Duodenal mucosa (tissue), 2 donors: ENCODE measurements at regions not wholly inside any gene's neighbourhood (a gene's known extent, or its start where the extent isn't known, plus 50 kb on each side); places are given as distances from the start of the nearest gene placed in this dataset.
"Not testable (repeated sequence)": the region's sequence is repeated elsewhere in the genome, so short reads cannot be mapped to it uniquely, and the experiment has no call there.

Experiments
- H3K27ac ChIP-seq: one replicate; pipeline ENCODE4 v1.7.0; 2013; ENCODE audit warnings: low read depth, low read length
- H3K27me3 ChIP-seq, 2 donors: one replicate each; pipeline ENCODE4 v1.7.0; 2013; ENCODE audit warnings: low read length in 2 of 2, control low read depth in 1 of 2; ENCODE audit not compliant: insufficient read depth in 2 of 2, control insufficient read depth in 1 of 2
- H3K36me3 ChIP-seq, 2 donors: one replicate each; pipeline ENCODE4 v1.7.0; 2013; ENCODE audit warnings: low read length in 2 of 2, control low read depth in 1 of 2; ENCODE audit not compliant: insufficient read depth in 2 of 2, control insufficient read depth in 1 of 2
- H3K4me1 ChIP-seq, 2 donors: one replicate each; pipeline ENCODE4 v1.7.0; 2013; ENCODE audit warnings: low read length in 2 of 2, control low read depth in 1 of 2; ENCODE audit not compliant: insufficient read depth in 2 of 2, control insufficient read depth in 1 of 2
- H3K4me3 ChIP-seq, 2 donors: one replicate each; pipeline ENCODE4 v1.7.0; 2013; ENCODE audit warnings: low read length in 2 of 2, low read depth in 1 of 2
- H3K9ac ChIP-seq, 2 donors: one replicate each; pipeline ENCODE4 v1.7.0; 2013; ENCODE audit warnings: low read length in 2 of 2, low read depth in 1 of 2
- H3K9me3 ChIP-seq, 2 donors: one replicate each; pipeline ENCODE4 v1.7.0; 2013; ENCODE audit warnings: low read length in 2 of 2, control low read depth in 1 of 2; ENCODE audit not compliant: control insufficient read depth in 1 of 2

DNA sequence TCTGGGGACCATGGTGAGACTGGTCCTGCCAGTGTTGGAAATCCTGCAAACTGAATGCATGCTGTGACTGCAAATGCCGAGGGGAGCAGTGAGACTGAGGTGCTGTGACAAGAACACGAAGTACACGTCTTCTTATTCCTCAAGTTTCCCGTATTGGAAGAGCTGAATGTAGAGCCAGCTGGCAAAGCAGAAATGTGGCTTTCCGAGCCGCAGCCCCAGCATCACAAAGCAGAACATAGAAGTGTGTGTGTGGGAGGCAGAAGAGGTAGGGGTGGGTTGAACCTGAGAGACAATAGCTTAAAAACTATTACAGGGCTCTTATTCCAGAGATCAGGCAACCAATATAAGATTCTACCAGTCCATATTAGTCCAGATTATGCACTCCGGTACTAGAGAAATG lies 98.8 kb downstream of the CARTPT start:
- no peak overlapping the region for H3K27ac ChIP-seq
- H3K9ac ChIP-seq: no peak overlapping the region
- no peaks in the 10 kb centered on the region for H3K4me1 ChIP-seq
- H3K9me3 ChIP-seq: no peaks in the 10 kb centered on the region
- H3K36me3 ChIP-seq: no peaks in the 10 kb centered on the region
- H3K27me3 ChIP-seq: no peaks in the 10 kb centered on the region
- no peak overlapping the region for H3K4me3 ChIP-seq

DNA sequence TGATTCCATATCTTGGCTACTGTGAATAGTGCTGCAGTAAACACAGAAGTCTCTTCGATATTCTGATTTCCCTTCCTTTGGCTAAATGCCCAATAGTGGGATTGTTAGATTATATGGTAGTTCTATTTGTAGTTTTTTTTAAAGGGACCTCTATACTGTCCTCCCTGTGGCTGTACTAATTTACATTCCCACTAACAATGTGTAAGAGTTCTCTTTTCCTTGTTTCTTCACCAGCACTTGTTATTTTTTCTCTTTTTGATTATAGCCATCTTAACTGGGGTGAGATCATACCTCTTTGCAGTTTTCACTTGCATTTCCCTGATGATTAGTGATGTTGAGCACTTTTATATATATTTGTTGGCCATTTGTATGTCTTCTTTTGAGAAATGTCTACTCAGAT lies 102.0 kb downstream of the CARTPT start:
- H3K9ac ChIP-seq: no peak overlapping the region
- no peak overlapping the region for H3K27ac ChIP-seq
- no peaks in the 10 kb centered on the region for H3K36me3 ChIP-seq
- H3K27me3 ChIP-seq: no peaks in the 10 kb centered on the region
- H3K4me3 ChIP-seq: no peak overlapping the region
- peaks cover 4 to 5% of the 10 kb centered on the region in 2 donors for H3K9me3 ChIP-seq
- no peaks in the 10 kb centered on the region for H3K4me1 ChIP-seq

DNA sequence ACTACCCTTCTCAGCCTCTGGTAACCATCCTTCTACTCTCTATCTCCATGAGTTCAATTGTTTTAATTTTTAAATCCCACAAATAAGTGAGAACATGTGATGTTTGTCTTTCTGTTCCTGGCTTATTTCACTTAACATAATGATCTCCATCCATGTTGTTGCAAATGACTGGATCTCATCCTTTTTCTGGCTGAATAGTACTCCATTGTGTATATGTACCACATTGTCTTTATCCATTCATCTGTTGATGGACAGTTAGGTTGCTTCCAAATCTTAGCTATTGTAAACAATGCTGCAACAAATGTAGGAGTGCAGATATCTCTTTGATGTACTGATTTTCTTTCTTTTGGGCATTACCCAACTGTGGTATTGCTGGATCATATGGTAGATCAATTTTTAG lies 103.0 kb downstream of the CARTPT start:
- not testable (repeated sequence) for H3K4me3 ChIP-seq, H3K27ac ChIP-seq, H3K36me3 ChIP-seq, H3K9ac ChIP-seq, H3K4me1 ChIP-seq, H3K27me3 ChIP-seq
- H3K9me3 ChIP-seq: peaks cover 5 to 11% of the 10 kb centered on the region in 2 donors

DNA sequence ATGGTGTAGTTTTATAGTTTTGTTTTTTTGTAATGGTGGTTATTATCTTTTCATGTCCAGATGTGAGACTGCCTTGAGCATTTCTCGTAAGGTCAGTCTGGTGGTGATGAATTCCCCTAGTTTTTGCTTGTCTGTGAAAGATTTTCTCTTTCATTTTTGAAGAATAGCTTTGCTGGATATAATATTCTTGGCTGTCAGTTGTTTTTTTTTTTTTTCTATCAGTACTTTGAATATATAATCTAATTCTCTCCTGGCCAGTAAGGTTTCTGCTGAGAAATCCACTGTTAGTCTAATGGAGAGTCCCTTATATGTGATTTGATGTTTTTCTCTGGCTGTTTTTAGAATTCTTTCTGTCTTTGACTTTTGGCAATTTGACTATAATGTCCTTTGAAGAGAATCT lies 106.9 kb downstream of the CARTPT start:
- no peaks in the 10 kb centered on the region for H3K4me1 ChIP-seq
- H3K27me3 ChIP-seq: no peaks in the 10 kb centered on the region
- no peaks in the 10 kb centered on the region for H3K36me3 ChIP-seq
- no peak overlapping the region for H3K4me3 ChIP-seq
- peaks cover 10 to 14% of the 10 kb centered on the region in 2 donors for H3K9me3 ChIP-seq
- H3K27ac ChIP-seq: no peak overlapping the region
- H3K9ac ChIP-seq: no peak overlapping the region

DNA sequence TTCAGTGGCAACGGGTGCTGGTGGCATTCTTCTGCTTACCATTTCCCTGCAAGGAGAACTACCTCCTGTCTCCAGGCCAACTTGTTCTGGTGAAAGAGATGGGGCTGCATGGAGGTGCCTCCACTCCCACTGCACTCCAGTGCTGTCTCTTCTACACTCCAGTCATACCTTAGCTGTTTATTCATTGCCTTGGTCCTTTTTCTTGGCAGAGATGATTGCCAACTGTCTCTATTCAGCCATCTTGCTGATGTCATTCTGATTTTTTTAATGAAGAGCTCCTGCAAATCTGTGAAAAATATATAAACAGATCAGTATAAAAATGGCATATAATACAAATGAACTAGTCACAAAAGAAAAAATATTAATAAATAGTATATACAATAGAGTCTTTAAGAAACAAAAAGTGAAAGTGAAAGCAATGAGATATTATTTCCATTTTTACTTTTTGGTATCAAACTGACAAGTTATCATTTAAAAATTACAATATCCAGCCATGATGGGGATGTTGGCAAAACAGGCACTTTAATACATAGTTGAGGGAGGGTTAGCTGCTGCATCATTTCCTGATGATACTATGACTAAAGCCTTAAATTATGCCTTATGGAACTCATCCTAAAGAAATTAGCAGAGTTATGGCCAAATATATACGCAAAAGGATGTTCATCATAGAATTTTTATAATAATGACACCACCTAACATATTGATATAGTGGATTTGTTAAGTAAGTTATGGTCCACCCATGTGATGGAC lies 109.4 kb downstream of the CARTPT start:
- Histone ChIP-seq H3K4me1 (no peaks in the 10 kb centered on the region), H3K4me3 (no peak overlapping the region), H3K9me3 (peaks cover 10 to 14% of the 10 kb centered on the region in 2 donors), H3K27me3 (no peaks in the 10 kb centered on the region), H3K36me3 (no peaks in the 10 kb centered on the region), H3K9ac (no peak overlapping the region), H3K27ac (no peak overlapping the region)

DNA sequence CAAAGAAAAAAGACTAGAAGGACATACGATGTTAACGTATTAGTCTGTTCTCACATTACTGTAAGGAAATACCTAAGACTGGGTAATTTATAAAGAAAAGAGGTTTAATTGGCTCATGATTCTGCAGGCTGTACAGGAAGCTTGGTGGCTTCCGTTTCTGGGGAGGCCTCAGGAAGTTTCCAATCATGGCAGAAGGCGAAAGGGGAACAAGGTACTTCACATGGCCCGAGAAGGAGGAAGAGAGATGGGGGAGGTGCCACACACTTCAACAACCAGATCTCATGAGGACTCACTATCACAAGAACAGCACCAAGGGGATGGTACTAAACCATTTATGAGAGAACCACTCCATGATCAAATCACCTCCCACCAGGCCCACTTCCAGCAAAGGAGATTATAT lies 110.1 kb downstream of the CARTPT start:
- H3K4me1 ChIP-seq: no peaks in the 10 kb centered on the region
- H3K9ac ChIP-seq: no peak overlapping the region
- no peaks in the 10 kb centered on the region for H3K27me3 ChIP-seq
- no peak overlapping the region for H3K4me3 ChIP-seq
- H3K27ac ChIP-seq: no peak overlapping the region
- peaks cover 10 to 14% of the 10 kb centered on the region in 2 donors for H3K9me3 ChIP-seq
- no peaks in the 10 kb centered on the region for H3K36me3 ChIP-seq

DNA sequence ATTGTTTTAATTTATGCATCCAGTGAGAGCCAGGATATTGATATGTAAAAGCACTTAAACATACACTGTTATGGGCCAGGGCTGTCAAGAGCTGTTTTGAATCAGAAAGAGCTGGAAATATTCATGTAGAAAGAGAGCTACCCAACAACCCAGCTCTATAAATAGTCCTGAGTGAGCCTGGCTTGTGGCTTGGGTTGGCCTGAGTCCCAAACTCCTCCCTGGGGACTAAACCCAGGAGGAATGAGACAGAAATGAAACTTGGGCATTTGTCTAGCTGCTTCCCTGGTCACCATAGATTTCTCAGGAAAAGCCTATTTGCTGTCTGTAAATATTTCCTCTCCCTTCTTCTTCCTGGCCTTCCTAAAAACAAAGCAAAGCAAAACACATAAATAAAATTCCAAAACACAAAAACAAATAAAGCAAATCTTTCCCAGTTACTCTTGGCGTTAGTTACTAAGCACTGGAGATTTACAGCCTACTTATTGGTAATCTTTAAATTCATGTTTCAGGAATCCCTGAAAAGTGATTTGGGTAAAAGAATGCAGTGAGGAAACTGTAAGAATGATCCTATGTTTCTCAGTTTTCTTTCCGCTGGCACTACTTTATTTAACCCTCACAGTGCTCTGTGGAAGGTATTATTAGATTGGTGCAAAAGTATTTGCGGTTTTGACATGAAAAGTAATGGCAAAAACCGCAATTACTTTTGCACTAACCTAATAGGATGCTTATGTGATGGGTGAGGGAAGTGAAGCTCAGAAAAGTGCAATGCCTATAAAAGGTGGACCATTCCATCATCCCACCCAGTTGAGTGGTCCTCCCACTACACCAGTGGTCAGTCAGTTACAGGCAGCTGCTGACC lies 111.8 kb downstream of the CARTPT start:
- no peak overlapping the region for H3K4me3 ChIP-seq
- no peak overlapping the region for H3K9ac ChIP-seq
- H3K27me3 ChIP-seq: no peaks in the 10 kb centered on the region
- H3K9me3 ChIP-seq: peaks cover 7 to 10% of the 10 kb centered on the region in 2 donors
- no peak overlapping the region for H3K27ac ChIP-seq
- no peaks in the 10 kb centered on the region for H3K4me1 ChIP-seq
- no peaks in the 10 kb centered on the region for H3K36me3 ChIP-seq

DNA sequence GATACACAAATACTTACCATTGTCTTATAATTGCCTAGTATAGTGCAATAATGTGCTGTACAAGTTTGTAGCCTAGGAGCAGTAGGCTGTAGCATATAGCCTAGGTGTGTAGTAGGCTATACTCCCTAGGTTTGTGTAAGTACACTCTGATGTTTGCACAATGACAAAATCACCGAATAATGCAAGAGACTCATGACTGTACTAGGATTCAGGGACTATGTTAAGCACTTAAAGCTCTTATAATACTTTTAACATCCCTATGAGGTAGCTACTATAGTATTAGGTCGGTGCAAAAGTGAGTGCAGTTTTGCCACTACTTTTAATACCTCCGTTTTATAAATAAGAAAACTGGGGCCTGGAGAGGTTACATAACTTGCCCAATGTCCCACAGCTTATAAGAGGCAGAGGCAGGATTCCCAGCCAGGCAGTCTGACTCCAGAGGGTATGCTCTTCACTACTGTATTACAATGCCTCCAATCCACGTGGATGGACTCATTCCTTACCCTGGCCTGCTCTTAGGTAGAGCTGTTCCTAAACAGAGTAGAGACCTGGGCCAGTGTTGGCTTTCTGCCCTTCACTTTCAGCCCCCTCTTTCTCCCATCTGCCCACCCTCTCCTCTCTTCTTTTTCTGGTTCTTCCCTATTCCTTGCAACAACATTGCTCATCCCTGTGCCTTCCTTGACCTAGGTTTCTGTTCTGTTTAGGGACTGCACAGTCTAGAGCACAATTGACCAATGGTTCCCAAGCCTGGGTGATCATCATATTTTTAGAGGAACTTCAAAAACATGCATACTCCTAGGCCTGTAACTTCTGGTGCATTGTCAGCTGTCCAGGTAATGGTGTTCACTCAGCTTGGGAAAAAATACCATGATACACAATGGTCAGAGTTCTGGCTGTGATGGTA lies 114.0 kb downstream of the CARTPT start:
- Histone ChIP-seq H3K36me3 (no peaks in the 10 kb centered on the region), H3K4me3 (no peak overlapping the region), H3K9me3 (no peaks in the 10 kb centered on the region), H3K27me3 (no peaks in the 10 kb centered on the region), H3K9ac (no peak overlapping the region), H3K4me1 (no peaks in the 10 kb centered on the region), H3K27ac (no peak overlapping the region)

DNA sequence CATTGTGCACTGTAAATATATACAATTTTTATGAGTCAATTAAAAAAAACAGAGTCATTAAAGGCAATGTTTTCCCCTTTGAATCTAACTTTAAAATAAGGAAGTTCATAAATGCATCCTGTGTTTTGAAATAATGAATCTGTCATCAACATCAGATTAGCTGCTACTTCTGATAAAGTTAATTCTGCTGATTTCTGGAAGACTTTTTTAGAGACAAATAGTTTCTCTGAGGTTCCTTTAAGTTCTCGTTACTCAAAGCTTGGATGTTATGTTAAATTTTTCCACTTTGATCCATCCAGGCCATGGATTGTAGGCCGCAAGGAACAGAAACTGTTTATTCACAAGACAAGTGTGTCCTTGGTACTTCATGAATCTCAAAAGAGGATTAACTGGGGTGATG lies 115.5 kb downstream of the CARTPT start:
- Histone ChIP-seq H3K27ac (no peak overlapping the region), H3K9me3 (no peaks in the 10 kb centered on the region), H3K4me1 (no peaks in the 10 kb centered on the region), H3K27me3 (no peaks in the 10 kb centered on the region), H3K9ac (no peak overlapping the region), H3K4me3 (no peak overlapping the region), H3K36me3 (no peaks in the 10 kb centered on the region)

DNA sequence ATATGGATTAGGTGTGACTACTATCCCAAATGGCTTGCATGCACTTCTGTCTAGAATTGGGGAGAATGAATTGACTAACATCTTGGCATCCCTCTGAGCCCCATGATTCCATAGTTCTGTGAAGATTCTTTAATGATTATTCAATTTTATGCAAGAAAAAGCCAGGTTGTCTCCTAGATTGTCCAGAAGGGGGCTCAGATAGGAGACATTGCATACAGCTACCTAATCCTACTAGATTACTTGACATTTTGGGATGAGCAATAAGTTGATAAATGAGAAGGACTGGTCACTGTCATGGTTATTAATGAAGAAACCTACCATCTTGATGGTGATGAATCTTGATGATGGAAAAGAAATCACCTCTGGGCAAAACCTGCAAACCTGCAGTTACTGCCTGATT lies 117.0 kb downstream of the CARTPT start:
- Histone ChIP-seq H3K36me3 (no peaks in the 10 kb centered on the region), H3K4me3 (no peak overlapping the region), H3K27me3 (no peaks in the 10 kb centered on the region), H3K9ac (no peak overlapping the region), H3K9me3 (no peaks in the 10 kb centered on the region), H3K4me1 (no peaks in the 10 kb centered on the region), H3K27ac (no peak overlapping the region)
